Ascending aorta (tissue), 2 donors: ENCODE measurements at regions not wholly inside any gene's neighbourhood (a gene's known extent, or its start where the extent isn't known, plus 50 kb on each side); places are given as distances from the start of the nearest gene placed in this dataset.

Experiments used
- DNase-seq, 2 donors: peaks; one replicate each; pipeline ENCODE4 v3.0.0-alpha.2; 2019; ENCODE audit warnings: low spot score in 2 of 2
- H3K27ac ChIP-seq, 2 donors: fragments of 200-600 bp; sonication (generic); one replicate each; pipeline ENCODE4 v1.5.1; 2016 to 2017; ENCODE audit warnings: mild to moderate bottlenecking in 1 of 2
- H3K27me3 ChIP-seq: fragments of 200-600 bp; sonication (generic); one replicate; pipeline ENCODE4 v1.5.1; 2017
- H3K36me3 ChIP-seq, 2 donors: fragments of 200-600 bp; sonication (generic); one replicate each; pipeline ENCODE4 v1.5.1; 2016
- H3K4me1 ChIP-seq, 2 donors: fragments of 200-600 bp; sonication (generic); one replicate each; pipeline ENCODE4 v1.5.1; 2016 to 2017; ENCODE audit warnings: mild to moderate bottlenecking in 1 of 2
- H3K4me3 ChIP-seq, 2 donors: fragments of 200-600 bp; sonication (generic); one replicate each; pipeline ENCODE4 v1.5.1; 2016 to 2017; ENCODE audit warnings: mild to moderate bottlenecking in 1 of 2
- H3K9me3 ChIP-seq, 2 donors: fragments of 200-600 bp; sonication (generic); one replicate each; pipeline ENCODE4 v1.5.1; 2016
- CTCF ChIP-seq, 3 experiments: fragments of 200-600 bp in 2 of 3; fragments of 450-650 bp in 1 of 3; sonication (generic) in 2 of 3; IDR thresholded peaks; one replicate each; pipeline ENCODE4 v1.5.1; 2016 to 2019; ENCODE audit warnings: antibody characterized with exemption in 3 of 3, mild to moderate bottlenecking in 1 of 3, moderate library complexity in 1 of 3
- intact Hi-C: fragments of 100-400 bp; cut with DNase I; formaldehyde crosslinking; loops from one replicate; pipeline ENCODE4 v1.15.1; 2023

- TF ChIP-seq CTCF (IDR thresholded peaks at IDR 0.05) = no peak
- no peaks in the 10 kb centered on the region for H3K36me3 ChIP-seq
- H3K27ac ChIP-seq = no peak overlapping the region
- no peak overlapping the region for H3K4me3 ChIP-seq
- intact Hi-C loops = no loop called here
- H3K27me3 ChIP-seq = no peaks in the 10 kb centered on the region
- no peak for DNase-seq
- no peaks in the 10 kb centered on the region for H3K9me3 ChIP-seq
- no peaks in the 10 kb centered on the region for H3K4me1 ChIP-seq
Observed at GRCh38 chr16:65769055-65769465, 597.4 kb upstream of the CDH5 start.

- no peaks in the 10 kb centered on the region for H3K36me3 ChIP-seq
- DNase-seq = no peak
- no peaks in the 10 kb centered on the region for H3K27me3 ChIP-seq
- no peak overlapping the region for H3K4me3 ChIP-seq
- H3K27ac ChIP-seq = no peak overlapping the region
- intact Hi-C loops = no loop called here
- H3K9me3 ChIP-seq = no peaks in the 10 kb centered on the region
- no peaks in the 10 kb centered on the region for H3K4me1 ChIP-seq
- TF ChIP-seq CTCF (IDR thresholded peaks at IDR 0.05) = no peak
Observed at GRCh38 chr16:65767125-65767524, 599.4 kb upstream of the CDH5 start.

DNA sequence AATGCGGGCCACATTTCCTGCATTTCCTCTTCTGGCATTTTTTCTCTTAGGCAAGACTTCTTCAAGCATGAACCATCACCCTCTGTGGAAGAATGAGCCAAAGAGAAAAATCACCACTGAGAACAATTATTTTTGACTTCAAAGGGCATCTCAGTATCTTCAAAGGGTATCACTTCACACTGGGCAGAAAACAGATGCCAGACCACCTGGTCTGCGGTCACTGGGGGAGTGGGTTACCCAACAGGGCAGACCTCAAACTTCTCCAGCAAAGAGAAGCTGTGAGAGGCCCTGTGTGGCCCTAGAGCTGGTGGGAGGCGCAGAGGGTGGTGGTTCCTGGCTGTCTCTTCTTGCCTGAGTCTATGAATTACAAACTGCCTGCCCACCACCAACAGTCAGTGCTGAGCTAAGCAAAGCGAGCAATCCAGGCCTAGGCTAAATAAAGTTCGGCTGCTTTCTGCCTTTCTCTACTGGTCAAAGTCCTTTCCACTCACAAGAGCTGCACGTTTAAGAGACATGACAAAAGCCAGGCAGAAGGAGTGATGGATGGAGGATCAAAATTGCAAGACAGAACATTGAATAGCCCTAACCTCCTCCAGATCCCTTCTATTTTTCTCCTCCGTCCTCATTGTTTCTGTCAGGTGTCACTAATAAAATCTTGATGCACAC lies 602.7 kb upstream of the CDH5 start:
- TF ChIP-seq CTCF (IDR thresholded peaks at IDR 0.05) = no peak
- Histone ChIP-seq H3K4me1 (no peaks in the 10 kb centered on the region), H3K27me3 (no peaks in the 10 kb centered on the region), H3K9me3 (no peaks in the 10 kb centered on the region), H3K27ac (no peak overlapping the region), H3K36me3 (no peaks in the 10 kb centered on the region), H3K4me3 (no peak overlapping the region)
- no peak for DNase-seq
- intact Hi-C loops = no loop called here

- H3K9me3 ChIP-seq = no peaks in the 10 kb centered on the region
- no peak for TF ChIP-seq CTCF (IDR thresholded peaks at IDR 0.05)
- H3K27ac ChIP-seq = no peak overlapping the region
- H3K36me3 ChIP-seq = no peaks in the 10 kb centered on the region
- H3K4me1 ChIP-seq = no peaks in the 10 kb centered on the region
- no peaks in the 10 kb centered on the region for H3K27me3 ChIP-seq
- no peak overlapping the region for H3K4me3 ChIP-seq
- intact Hi-C loops = no loop called here
- DNase-seq = no peak
Observed at GRCh38 chr16:65760874-65761273, 605.6 kb upstream of the CDH5 start.

DNA sequence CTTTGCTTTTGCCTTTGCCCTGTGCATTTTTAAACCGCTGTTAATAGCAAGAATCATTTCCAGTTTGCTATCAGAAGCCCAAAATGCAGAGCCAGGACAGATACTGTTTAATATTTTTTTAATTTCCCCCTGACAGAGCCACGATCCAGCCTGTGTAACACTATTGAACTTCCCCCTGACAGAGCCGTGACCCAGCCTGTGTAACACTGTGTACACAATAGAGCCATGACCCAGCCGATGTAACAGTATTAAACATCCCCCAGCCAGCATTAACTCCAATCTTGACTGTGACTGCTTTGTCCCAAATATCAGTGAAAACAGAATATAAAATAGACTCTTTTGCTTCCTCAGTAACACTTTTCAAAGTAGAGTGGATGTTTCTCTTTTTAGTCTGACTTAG lies 607.9 kb upstream of the CDH5 start:
- no peak for TF ChIP-seq CTCF (IDR thresholded peaks at IDR 0.05)
- no peak overlapping the region for H3K4me3 ChIP-seq
- no peaks in the 10 kb centered on the region for H3K4me1 ChIP-seq

GRCh38 chr16:65757064-65757463 lies 609.4 kb upstream of the CDH5 start:
- H3K4me1 ChIP-seq = no peaks in the 10 kb centered on the region
- no peak for DNase-seq
- H3K27ac ChIP-seq = no peak overlapping the region
- TF ChIP-seq CTCF (IDR thresholded peaks at IDR 0.05) = no peak
- no peaks in the 10 kb centered on the region for H3K36me3 ChIP-seq
- no peak overlapping the region for H3K4me3 ChIP-seq
- H3K9me3 ChIP-seq = no peaks in the 10 kb centered on the region
- intact Hi-C loops = no loop called here
- H3K27me3 ChIP-seq = no peaks in the 10 kb centered on the region

More for the DNA sequence above, 607.9 kb upstream of the CDH5 start:
- no peak for DNase-seq
- Histone ChIP-seq H3K27me3 (no peaks in the 10 kb centered on the region), H3K36me3 (no peaks in the 10 kb centered on the region), H3K9me3 (no peaks in the 10 kb centered on the region), H3K27ac (no peak overlapping the region)
- intact Hi-C loops = no loop called here
